ENCODE measurements at regions not wholly inside any gene's neighbourhood (a gene's known extent, or its start where the extent isn't known, plus 50 kb on each side); places are given as distances from the start of the nearest gene placed in this dataset.
"Not testable (repeated sequence)": the region's sequence is repeated elsewhere in the genome, so short reads cannot be mapped to it uniquely, and the experiment has no call there.

DNA sequence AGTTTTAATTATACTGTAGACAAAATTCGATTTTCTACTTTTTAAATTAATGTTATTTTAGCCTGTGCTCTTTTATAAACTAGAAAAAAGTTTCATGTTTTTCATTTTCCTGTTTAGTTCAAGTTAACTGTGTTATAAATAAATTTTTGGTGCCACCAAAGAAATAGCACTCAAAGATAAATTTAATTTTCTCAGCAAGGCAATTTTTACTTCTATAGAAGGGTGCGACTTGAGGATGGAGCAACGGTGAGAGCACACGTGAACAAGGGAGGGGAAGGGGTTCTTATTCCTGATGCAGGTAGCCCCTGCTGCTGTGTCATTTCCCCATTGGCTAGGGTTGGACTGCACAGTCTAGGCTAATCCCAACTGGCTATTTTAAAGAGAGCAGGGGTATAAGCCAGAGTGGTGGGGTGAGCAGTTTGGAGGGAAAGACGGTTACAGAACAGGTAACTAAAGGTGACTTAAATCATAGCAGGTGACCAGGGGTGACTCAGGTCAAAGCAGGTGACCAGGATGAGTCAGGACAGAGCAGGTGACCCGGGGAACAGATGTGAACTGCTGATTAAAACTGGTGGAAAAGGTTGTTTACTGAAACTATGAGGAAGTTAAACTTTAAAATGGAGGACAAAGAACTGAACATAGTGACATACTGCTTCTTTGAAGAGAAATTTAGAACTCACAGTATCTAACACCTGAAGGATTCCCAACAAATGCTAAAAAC lies 104.6 kb upstream of the GPBP1 start:
- no peak for DNase-seq

GRCh38 chr5:57072218-57072892 lies 101.5 kb upstream of the GPBP1 start:
- DNase-seq, result no peak

DNA sequence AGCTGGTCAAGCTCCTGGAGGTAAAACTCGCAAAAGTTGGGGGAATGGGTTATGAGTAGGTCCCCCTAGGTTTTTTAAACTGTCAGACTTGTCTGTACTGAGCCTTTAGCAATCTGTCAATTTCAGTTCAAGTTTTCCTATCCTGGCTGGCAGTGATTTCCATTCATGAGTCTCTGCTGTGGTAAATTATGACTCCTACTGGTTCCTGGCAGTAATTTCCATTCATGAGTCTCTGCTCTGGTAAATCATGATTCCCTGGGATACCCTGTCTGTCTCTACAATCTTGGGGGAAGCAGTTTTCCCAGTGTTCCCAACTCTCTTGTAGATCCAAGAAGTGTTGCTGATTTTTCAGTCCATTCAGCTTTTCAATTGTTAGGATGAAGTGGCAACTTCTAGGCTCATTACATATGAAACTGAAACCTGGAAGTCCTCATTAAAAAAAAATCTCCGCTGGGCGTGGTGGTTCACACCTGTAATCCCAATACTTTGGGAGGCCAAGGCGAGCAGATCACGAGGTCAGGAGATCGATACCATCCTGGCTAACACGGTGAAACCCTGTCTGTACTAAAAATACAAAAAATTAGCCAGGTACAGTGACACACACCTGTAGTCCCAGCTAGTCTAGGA lies 91.3 kb upstream of the GPBP1 start:
- peak; percentile 1 for DNase-seq

DNA sequence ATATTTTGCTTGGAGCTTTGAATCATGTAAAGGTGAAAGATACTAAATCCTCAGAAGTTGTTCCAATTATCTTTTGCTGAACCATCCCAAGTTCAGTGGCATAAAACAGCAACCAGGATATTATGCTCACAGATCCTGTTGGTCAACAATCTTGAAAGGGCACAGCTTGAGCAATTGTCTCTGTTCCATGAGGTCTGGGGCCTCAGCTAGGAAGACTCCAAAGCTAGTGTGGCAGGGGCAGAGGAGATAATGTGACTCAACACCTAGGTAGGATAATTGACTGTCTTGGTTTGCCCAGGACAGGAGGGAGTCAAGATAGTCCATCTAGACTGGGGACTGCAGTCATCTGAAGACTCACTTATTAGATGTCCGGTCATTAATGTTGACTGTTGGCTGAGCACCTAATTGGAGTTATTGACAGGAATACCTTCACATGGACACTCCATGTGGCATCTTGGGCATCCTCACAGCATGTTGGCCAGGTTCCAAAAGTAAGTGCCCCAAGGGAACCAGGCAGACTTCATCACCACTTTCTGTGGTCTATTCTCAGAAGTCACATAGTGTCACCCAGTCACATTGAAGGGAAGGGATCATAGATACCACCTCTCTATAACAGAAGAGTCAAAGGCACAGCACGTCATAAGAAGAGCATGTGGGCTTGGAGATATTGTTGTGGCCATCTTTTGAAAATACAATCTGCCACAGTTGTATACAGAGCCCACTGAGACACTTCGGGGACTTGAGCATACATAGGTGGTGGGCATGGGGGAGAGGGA lies 88.4 kb upstream of the GPBP1 start:
- DNase-seq, result no peak

- DNase-seq, result not testable (repeated sequence)
Observed at GRCh38 chr5:57087947-57088346, 85.9 kb upstream of the GPBP1 start.

DNA sequence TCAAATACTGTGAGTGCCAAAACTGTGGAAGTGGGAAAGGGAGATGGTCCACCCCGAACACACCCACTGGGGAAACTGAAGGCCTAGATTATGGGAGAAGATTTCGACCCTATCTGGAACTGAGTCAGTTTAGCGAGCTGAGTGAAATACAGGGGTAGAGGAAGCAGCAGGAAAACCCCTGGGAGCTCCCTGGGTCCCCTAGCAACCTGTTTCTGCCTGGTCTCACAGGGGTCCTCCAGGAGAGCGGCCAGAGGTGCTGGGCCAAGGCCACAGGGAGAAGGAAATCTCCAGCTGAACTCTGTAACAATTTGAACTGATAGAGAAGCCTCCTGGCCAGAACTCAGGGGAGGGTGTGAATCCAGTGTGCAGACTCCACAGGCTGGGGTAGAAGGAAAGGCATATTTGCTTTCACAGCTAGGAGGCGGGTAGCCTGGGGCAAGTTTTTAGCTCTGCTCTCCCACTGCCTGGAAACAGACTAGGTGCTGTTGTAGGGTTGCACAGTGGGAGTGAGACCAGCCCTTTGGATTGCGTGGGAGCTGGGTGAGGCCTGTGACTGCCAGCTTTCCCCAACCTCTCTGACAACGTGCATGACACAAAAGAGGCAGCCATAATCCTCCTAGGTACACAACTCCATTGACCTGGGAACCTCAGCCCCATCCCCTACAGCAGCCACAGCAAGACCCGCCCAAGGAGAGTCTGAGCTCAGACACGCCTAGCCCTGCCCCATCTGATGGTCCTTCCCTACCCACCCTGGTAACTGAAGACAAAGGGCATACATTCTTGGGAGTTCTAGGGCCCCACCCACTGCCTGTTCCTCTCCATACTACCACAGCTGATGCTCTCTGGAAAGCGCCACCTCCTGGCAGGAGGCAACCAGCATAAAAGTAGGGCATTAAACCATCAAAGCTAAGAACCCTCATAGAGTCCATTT lies 78.8 kb upstream of the GPBP1 start:
- DNase-seq, result no peak

- DNase-seq, result no peak
Observed at GRCh38 chr5:57097526-57097925, 76.3 kb upstream of the GPBP1 start.

GRCh38 chr5:57102189-57102904 lies 71.5 kb upstream of the GPBP1 start:
- no peak for DNase-seq

DNA sequence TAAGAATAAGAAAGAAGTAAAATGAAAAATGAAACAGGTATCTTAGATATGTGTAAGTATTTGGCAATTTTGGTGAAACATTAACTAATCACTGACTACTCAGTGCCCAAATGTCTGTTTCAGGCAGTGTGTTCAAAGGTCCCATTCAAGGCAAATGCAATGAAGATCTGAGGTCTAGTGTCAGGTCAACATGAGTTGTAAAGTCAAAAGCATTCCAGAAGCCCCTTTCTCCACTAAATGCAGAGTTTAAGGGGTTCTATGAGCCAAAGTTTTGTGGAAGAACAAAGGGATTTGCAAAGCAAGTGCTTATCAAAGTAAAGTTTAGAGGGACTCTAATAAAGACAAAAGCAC lies 71.0 kb upstream of the GPBP1 start:
- DNase-seq, result no peak

GRCh38 chr5:57103317-57103907 lies 70.4 kb upstream of the GPBP1 start:
- no peak for DNase-seq

DNA sequence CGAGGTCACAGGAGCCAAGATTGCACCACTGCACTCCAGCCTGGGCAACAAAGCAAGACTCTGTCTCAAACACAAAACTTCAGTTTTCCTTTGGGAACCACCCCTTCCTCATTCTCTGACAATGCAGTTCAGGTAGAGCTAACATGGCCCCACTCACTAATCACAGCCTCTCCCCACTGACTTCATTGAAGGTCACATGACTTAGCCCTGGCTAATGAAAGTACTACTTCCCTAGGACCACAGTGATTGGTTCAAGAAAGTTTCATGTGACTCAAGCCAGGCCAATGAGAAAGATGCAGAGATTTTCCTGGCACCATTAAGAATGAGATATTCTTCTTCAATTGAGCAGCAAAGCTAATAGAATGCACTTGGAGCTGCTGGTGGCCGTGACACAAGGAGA lies 67.2 kb upstream of the GPBP1 start:
- DNase-seq, result no peak

GRCh38 chr5:57111993-57112392 lies 61.9 kb upstream of the GPBP1 start:
- DNase-seq, result no peak

- DNase-seq, result no peak
Observed at GRCh38 chr5:57113481-57113880, 60.4 kb upstream of the GPBP1 start.

GRCh38 chr5:57117596-57117995 lies 56.3 kb upstream of the GPBP1 start:
- DNase-seq, result no peak

- no peak for DNase-seq
Observed at GRCh38 chr5:57119031-57119430, 54.8 kb upstream of the GPBP1 start.

GRCh38 chr5:57124014-57124413 lies 49.8 kb upstream of the GPBP1 start:
- no peak for DNase-seq

Measured in skin of body (tissue), 1 donor.